CD8-positive, alpha-beta memory T cell (primary cell): ENCODE measurements at regions not wholly inside any gene's neighbourhood (a gene's known extent, or its start where the extent isn't known, plus 50 kb on each side); places are given as distances from the start of the nearest gene placed in this dataset.

Source experiments
- CTCF ChIA-PET: fragments of 350-600 bp; sonication (Branson Sonifier 250); formaldehyde crosslinking; loops from one replicate; lab custom pipeline; 2021; ENCODE audit warnings: antibody characterized with exemption; lab: Charles Lee
- POLR2A ChIA-PET: fragments of 350-600 bp; sonication (Branson Sonifier 250); formaldehyde crosslinking; loops from one replicate; lab custom pipeline; 2021; ENCODE audit warnings: antibody characterized with exemption; lab: Charles Lee
- DNase-seq, 5 donors: peaks; one replicate each; pipeline versions ENCODE4 v3.0.0 to v3.0.0-alpha.2; 2020 to 2022; ENCODE audit warnings: mixed read lengths in 1 of 5
- H3K27ac ChIP-seq: one replicate; pipeline ENCODE4 v1.7.0; 2013; ENCODE audit warnings: low read depth, mild to moderate bottlenecking, low read length, moderate library complexity
- H3K27me3 ChIP-seq: 2 replicates; pipeline ENCODE4 v1.7.0; 2013; ENCODE audit warnings: low read length, mild to moderate bottlenecking; ENCODE audit not compliant: insufficient read depth, poor library complexity, severe bottlenecking
- H3K36me3 ChIP-seq: 2 replicates; pipeline ENCODE4 v1.7.0; 2013; ENCODE audit warnings: mild to moderate bottlenecking, low read length, moderate library complexity; ENCODE audit not compliant: insufficient read depth
- H3K4me1 ChIP-seq: 2 replicates; pipeline ENCODE4 v1.7.0; 2013; ENCODE audit warnings: mild to moderate bottlenecking, low read length, moderate library complexity; ENCODE audit not compliant: insufficient read depth
- H3K4me3 ChIP-seq: 2 replicates; pipeline ENCODE4 v1.7.0; 2013; ENCODE audit warnings: mild to moderate bottlenecking, low read length
- H3K9me3 ChIP-seq: 2 replicates; pipeline ENCODE4 v1.7.0; 2013; ENCODE audit warnings: mild to moderate bottlenecking, low read length
- H3K27ac Mint-ChIP-seq, 8 donors: one replicate each; pipeline ENCODE4 v1.8.0; 2020 to 2021; ENCODE audit warnings: mixed read lengths in 8 of 8, mild to moderate bottlenecking in 6 of 8, inconsistent platforms in 3 of 8, moderate library complexity in 3 of 8
- H3K27me3 Mint-ChIP-seq, 2 donors: one replicate each; pipeline ENCODE4 v1.8.0; 2020 to 2021; ENCODE audit warnings: mixed read lengths in 2 of 2, mild to moderate bottlenecking in 1 of 2, moderate library complexity in 1 of 2
- H3K36me3 Mint-ChIP-seq, 3 donors: one replicate each; pipeline ENCODE4 v1.8.0; 2020 to 2021; ENCODE audit warnings: mixed read lengths in 3 of 3, inconsistent platforms in 1 of 3, mild to moderate bottlenecking in 1 of 3
- H3K4me1 Mint-ChIP-seq, 3 donors: one replicate each; pipeline ENCODE4 v1.8.0; 2020 to 2021; ENCODE audit warnings: mixed read lengths in 3 of 3, inconsistent platforms in 1 of 3, mild to moderate bottlenecking in 1 of 3
- H3K4me3 Mint-ChIP-seq, 7 donors: one replicate each; pipeline ENCODE4 v1.8.0; 2020 to 2021; ENCODE audit warnings: mixed read lengths in 7 of 7, mild to moderate bottlenecking in 6 of 7, moderate library complexity in 4 of 7, inconsistent platforms in 2 of 7
- H3K9me3 Mint-ChIP-seq, 5 donors: one replicate each; pipeline ENCODE4 v1.8.0; 2020 to 2022; ENCODE audit warnings: mixed read lengths in 5 of 5, mild to moderate bottlenecking in 3 of 5, moderate library complexity in 2 of 5, inconsistent platforms in 1 of 5

- POLR2A ChIA-PET, result no interaction called here
- H3K9me3 Mint-ChIP-seq, result no peaks in the 10 kb centered on the region
- CTCF ChIA-PET, result interaction anchor here (1.4 to 1.6 kb wide), 2 partner anchors 9 to 42 kb away, joined by 3 to 4 read pairs; no protein-coding TSS in a partner anchor
- no peak overlapping the region for H3K27ac Mint-ChIP-seq
- H3K4me3 Mint-ChIP-seq, result no peak overlapping the region
- H3K4me3 ChIP-seq, result no peak overlapping the region
- peaks cover 0 to 3% (median 0%) of the 10 kb centered on the region in 3 donors for H3K4me1 Mint-ChIP-seq
- DNase-seq, result no peak
- H3K9me3 ChIP-seq, result no peaks in the 10 kb centered on the region
- no peaks in the 10 kb centered on the region for H3K4me1 ChIP-seq
- H3K36me3 ChIP-seq, result no peaks in the 10 kb centered on the region
- H3K36me3 Mint-ChIP-seq, result no peaks in the 10 kb centered on the region
- H3K27me3 ChIP-seq, result no peaks in the 10 kb centered on the region
- H3K27ac ChIP-seq, result no peak overlapping the region
- H3K27me3 Mint-ChIP-seq, result peaks cover 6 to 42% of the 10 kb centered on the region in 2 donors
Measured at GRCh38 chr5:158020555-158021418, 161.8 kb upstream of the CLINT1 start.

GRCh38 chr5:158017469-158017868 lies 158.5 kb upstream of the CLINT1 start:
- no peak for DNase-seq
- Histone ChIP-seq H3K27me3 (peaks cover 4% of the 10 kb centered on the region), H3K9me3 (no peaks in the 10 kb centered on the region), H3K36me3 (no peaks in the 10 kb centered on the region), H3K4me3 (no peak overlapping the region), H3K27ac (no peak overlapping the region), H3K4me1 (no peaks in the 10 kb centered on the region)
- Mint-ChIP-seq H3K36me3 (no peaks in the 10 kb centered on the region), H3K27ac (no peak overlapping the region), H3K4me3 (no peak overlapping the region), H3K9me3 (no peaks in the 10 kb centered on the region), H3K4me1 (peaks cover 0 to 3% (median 0%) of the 10 kb centered on the region in 3 donors), H3K27me3 (peaks cover 7 to 45% of the 10 kb centered on the region in 2 donors)
- CTCF ChIA-PET, result no interaction called here
- POLR2A ChIA-PET, result no interaction called here

GRCh38 chr5:158014372-158014771 lies 155.4 kb upstream of the CLINT1 start:
- ChIA-PET POLR2A (no interaction called here), CTCF (no interaction called here)
- H3K4me1 ChIP-seq, result no peaks in the 10 kb centered on the region
- H3K9me3 ChIP-seq, result no peaks in the 10 kb centered on the region
- H3K27me3 ChIP-seq, result peaks cover 4% of the 10 kb centered on the region
- H3K27ac ChIP-seq, result no peak overlapping the region
- Mint-ChIP-seq H3K9me3 (no peaks in the 10 kb centered on the region), H3K27me3 (peaks cover 11 to 43% of the 10 kb centered on the region in 2 donors), H3K4me1 (peaks cover 0 to 3% (median 0%) of the 10 kb centered on the region in 3 donors), H3K27ac (no peak overlapping the region), H3K36me3 (no peaks in the 10 kb centered on the region), H3K4me3 (no peak overlapping the region)
- no peak overlapping the region for H3K4me3 ChIP-seq
- no peaks in the 10 kb centered on the region for H3K36me3 ChIP-seq
- DNase-seq, result no peak

- DNase-seq, result no peak
- peaks cover 0 to 3% (median 0%) of the 10 kb centered on the region in 3 donors for H3K4me1 Mint-ChIP-seq
- no peak overlapping the region for H3K4me3 Mint-ChIP-seq
- Histone ChIP-seq H3K27ac (no peak overlapping the region), H3K27me3 (peaks cover 4% of the 10 kb centered on the region), H3K4me3 (no peak overlapping the region), H3K9me3 (no peaks in the 10 kb centered on the region), H3K4me1 (no peaks in the 10 kb centered on the region), H3K36me3 (no peaks in the 10 kb centered on the region)
- CTCF ChIA-PET, result no interaction called here
- H3K9me3 Mint-ChIP-seq, result no peaks in the 10 kb centered on the region
- POLR2A ChIA-PET, result no interaction called here
- no peaks in the 10 kb centered on the region for H3K36me3 Mint-ChIP-seq
- peaks cover 11 to 43% of the 10 kb centered on the region in 2 donors for H3K27me3 Mint-ChIP-seq
- no peak overlapping the region for H3K27ac Mint-ChIP-seq
Measured at GRCh38 chr5:158013939-158014338, 155.0 kb upstream of the CLINT1 start.

GRCh38 chr5:158013303-158013702 lies 154.4 kb upstream of the CLINT1 start:
- H3K27ac ChIP-seq, result no peak overlapping the region
- peaks cover 11 to 43% of the 10 kb centered on the region in 2 donors for H3K27me3 Mint-ChIP-seq
- ChIA-PET POLR2A (interaction anchor here (0.5 kb wide), 1 partner anchor 683 kb away, joined by 4 read pairs; no protein-coding TSS in a partner anchor), CTCF (no interaction called here)
- H3K4me3 ChIP-seq, result no peak overlapping the region
- H3K36me3 Mint-ChIP-seq, result no peaks in the 10 kb centered on the region
- no peaks in the 10 kb centered on the region for H3K9me3 ChIP-seq
- peaks cover 4% of the 10 kb centered on the region for H3K27me3 ChIP-seq
- DNase-seq, result no peak
- no peaks in the 10 kb centered on the region for H3K4me1 ChIP-seq
- H3K9me3 Mint-ChIP-seq, result no peaks in the 10 kb centered on the region
- peaks cover 0 to 3% (median 0%) of the 10 kb centered on the region in 3 donors for H3K4me1 Mint-ChIP-seq
- H3K4me3 Mint-ChIP-seq, result no peak overlapping the region
- H3K36me3 ChIP-seq, result no peaks in the 10 kb centered on the region
- H3K27ac Mint-ChIP-seq, result no peak overlapping the region

GRCh38 chr5:158011422-158011821 lies 152.5 kb upstream of the CLINT1 start:
- ChIA-PET POLR2A (no interaction called here), CTCF (interaction anchor here (0.9 kb wide), 1 partner anchor 9 kb away, joined by 4 read pairs; no protein-coding TSS in a partner anchor)
- H3K27ac ChIP-seq, result no peak overlapping the region
- H3K4me1 ChIP-seq, result no peaks in the 10 kb centered on the region
- no peak overlapping the region for H3K4me3 Mint-ChIP-seq
- H3K27me3 ChIP-seq, result peaks cover 4% of the 10 kb centered on the region
- no peaks in the 10 kb centered on the region for H3K36me3 ChIP-seq
- peaks cover 11 to 37% of the 10 kb centered on the region in 2 donors for H3K27me3 Mint-ChIP-seq
- no peak overlapping the region for H3K27ac Mint-ChIP-seq
- DNase-seq, result no peak
- no peaks in the 10 kb centered on the region for H3K36me3 Mint-ChIP-seq
- H3K9me3 Mint-ChIP-seq, result peaks cover 0 to 2% (median 0%) of the 10 kb centered on the region in 5 donors
- peaks cover 0 to under 1% (median 0%) of the 10 kb centered on the region in 3 donors for H3K4me1 Mint-ChIP-seq
- H3K4me3 ChIP-seq, result no peak overlapping the region
- no peaks in the 10 kb centered on the region for H3K9me3 ChIP-seq

- no peak for DNase-seq
- ChIA-PET POLR2A (no interaction called here), CTCF (no interaction called here)
- no peak overlapping the region for H3K27ac ChIP-seq
- peaks cover 11 to 37% of the 10 kb centered on the region in 2 donors for H3K27me3 Mint-ChIP-seq
- no peak overlapping the region for H3K4me3 ChIP-seq
- no peaks in the 10 kb centered on the region for H3K36me3 Mint-ChIP-seq
- no peaks in the 10 kb centered on the region for H3K4me1 Mint-ChIP-seq
- H3K27me3 ChIP-seq, result peaks cover 4% of the 10 kb centered on the region
- H3K9me3 Mint-ChIP-seq, result peaks cover 0 to 2% (median 0%) of the 10 kb centered on the region in 5 donors
- H3K36me3 ChIP-seq, result no peaks in the 10 kb centered on the region
- no peaks in the 10 kb centered on the region for H3K4me1 ChIP-seq
- H3K4me3 Mint-ChIP-seq, result no peak overlapping the region
- no peaks in the 10 kb centered on the region for H3K9me3 ChIP-seq
- no peak overlapping the region for H3K27ac Mint-ChIP-seq
Measured at GRCh38 chr5:158010831-158011230, 151.9 kb upstream of the CLINT1 start.

GRCh38 chr5:158007336-158007735 lies 148.4 kb upstream of the CLINT1 start:
- ChIA-PET POLR2A (no interaction called here), CTCF (no interaction called here)
- no peaks in the 10 kb centered on the region for H3K36me3 ChIP-seq
- Mint-ChIP-seq H3K27ac (no peak overlapping the region), H3K4me3 (no peak overlapping the region), H3K4me1 (no peaks in the 10 kb centered on the region), H3K27me3 (peaks cover 10 to 27% of the 10 kb centered on the region in 2 donors), H3K36me3 (no peaks in the 10 kb centered on the region), H3K9me3 (peaks cover 0 to 2% (median 0%) of the 10 kb centered on the region in 5 donors)
- no peak for DNase-seq
- no peaks in the 10 kb centered on the region for H3K27me3 ChIP-seq
- H3K4me3 ChIP-seq, result no peak overlapping the region
- H3K27ac ChIP-seq, result no peak overlapping the region
- H3K4me1 ChIP-seq, result no peaks in the 10 kb centered on the region
- H3K9me3 ChIP-seq, result no peaks in the 10 kb centered on the region
